Choroid plexus epithelial cell (primary cell): ENCODE measurements at regions not wholly inside any gene's neighbourhood (a gene's known extent, or its start where the extent isn't known, plus 50 kb on each side); places are given as distances from the start of the nearest gene placed in this dataset.
A peak's percentile ranks its signal among the peaks of the same experiment; 100 is the strongest.

ENCODE experiments used
- DNase-seq: peaks from one replicate; pipeline ENCODE4 v3.0.0-alpha.2; 2010; ENCODE audit warnings: low read depth
- H3K4me3 ChIP-seq: 2 replicates; pipeline ENCODE4 v1.5.1; 2011; ENCODE audit warnings: low read depth, mild to moderate bottlenecking, control low read depth, low read length, moderate library complexity
- CTCF ChIP-seq: conservative IDR thresholded peaks from 2 replicates; pipeline ENCODE4 v1.5.1; 2011; ENCODE audit warnings: low read depth, mild to moderate bottlenecking, control low read depth, inconsistent platforms, low read length, moderate library complexity

GRCh38 chrX:155767051-155767875, 113.9 kb upstream of the VAMP7 start:
- TF ChIP-seq CTCF = no peak
- H3K4me3 ChIP-seq = peak overlapping the region; percentile 62
- peak; percentile 82 for DNase-seq

DNA sequence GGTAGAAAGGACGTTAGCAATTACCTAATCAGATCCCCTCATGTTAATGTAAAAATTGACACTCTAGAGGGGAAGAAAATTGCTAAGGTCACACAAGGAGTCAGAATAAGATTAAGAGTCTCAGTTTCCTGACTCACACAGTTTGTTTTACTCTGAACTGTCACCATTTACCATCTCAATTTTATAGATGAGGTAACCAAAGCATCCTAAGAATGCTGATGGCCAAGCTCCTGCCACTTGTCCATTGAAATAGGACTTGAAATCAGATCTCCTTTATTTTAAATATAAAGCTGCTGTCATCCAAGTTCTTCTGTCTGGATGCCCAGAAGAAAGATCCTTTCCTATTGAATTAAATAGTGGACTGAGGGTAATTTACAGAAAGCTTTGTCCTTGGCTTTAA, 114.8 kb upstream of the VAMP7 start:
- no peak for TF ChIP-seq CTCF
- H3K4me3 ChIP-seq = no peak overlapping the region
- no peak for DNase-seq

GRCh38 chrX:155761185-155761584, 120.0 kb upstream of the VAMP7 start:
- DNase-seq = no peak
- TF ChIP-seq CTCF = no peak
- no peak overlapping the region for H3K4me3 ChIP-seq

DNA sequence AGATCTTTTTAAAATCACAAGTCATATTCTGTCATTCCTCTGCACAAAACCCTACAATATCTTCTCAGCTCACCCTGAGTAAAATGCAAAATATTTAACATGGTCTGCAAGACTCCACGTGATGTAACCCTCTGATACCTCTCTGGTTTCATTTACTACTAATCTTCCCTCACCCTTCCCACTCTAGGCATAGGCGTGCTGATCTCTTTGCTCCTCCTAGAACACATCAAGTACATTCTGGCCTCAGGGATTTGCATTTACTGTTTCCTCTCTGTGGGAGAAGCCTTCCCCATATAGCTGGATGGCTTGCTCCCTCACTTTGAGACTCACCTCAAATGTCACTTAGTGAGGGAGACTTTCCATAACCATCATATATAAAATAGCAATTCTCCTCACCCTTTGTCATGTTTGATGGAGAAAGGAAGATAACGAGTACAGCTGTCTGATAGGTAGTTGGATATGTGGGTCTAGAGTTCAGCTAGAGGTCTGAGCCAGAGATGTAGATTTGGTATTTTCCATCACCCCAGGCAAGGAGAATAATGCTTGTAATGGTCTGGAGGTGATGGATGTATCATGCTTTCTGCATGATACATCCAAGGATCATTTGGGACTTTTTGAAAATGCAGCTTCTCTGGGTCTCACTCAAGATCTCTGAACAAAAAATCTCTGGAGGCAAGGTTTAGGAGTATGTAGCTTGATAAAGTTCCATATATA, 123.9 kb upstream of the VAMP7 start:
- no peak overlapping the region for H3K4me3 ChIP-seq
- TF ChIP-seq CTCF = no peak
- no peak for DNase-seq

GRCh38 chrX:155755706-155756337, 125.3 kb upstream of the VAMP7 start:
- TF ChIP-seq CTCF = no peak
- DNase-seq = no peak
- no peak overlapping the region for H3K4me3 ChIP-seq

DNA sequence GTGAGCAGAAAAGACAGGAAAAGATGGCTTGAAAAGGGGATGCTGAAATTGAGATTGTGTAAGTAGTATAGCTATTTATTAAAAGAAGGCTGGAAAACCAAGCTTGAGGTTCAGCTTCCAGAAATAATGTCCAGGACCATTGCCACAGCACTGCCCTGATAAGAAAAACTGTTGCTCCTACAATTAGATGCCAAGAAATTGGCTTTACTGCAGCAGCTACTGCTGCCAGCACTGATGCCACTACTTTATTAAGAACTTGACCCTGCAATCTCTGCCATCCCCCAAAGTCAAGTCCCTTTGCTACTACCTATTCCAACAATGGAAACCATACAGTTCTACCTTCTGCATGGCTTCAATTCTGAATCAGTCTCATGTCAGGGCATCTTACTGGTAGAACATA, 130.0 kb upstream of the VAMP7 start:
- TF ChIP-seq CTCF = no peak
- no peak overlapping the region for H3K4me3 ChIP-seq
- DNase-seq = no peak
